ENCODE measurements at regions not wholly inside any gene's neighbourhood (a gene's known extent, or its start where the extent isn't known, plus 50 kb on each side); places are given as distances from the start of the nearest gene placed in this dataset.
A peak's percentile ranks its signal among the peaks of the same experiment; 100 is the strongest.
"Not testable (repeated sequence)": the region's sequence is repeated elsewhere in the genome, so short reads cannot be mapped to it uniquely, and the experiment has no call there.

DNA sequence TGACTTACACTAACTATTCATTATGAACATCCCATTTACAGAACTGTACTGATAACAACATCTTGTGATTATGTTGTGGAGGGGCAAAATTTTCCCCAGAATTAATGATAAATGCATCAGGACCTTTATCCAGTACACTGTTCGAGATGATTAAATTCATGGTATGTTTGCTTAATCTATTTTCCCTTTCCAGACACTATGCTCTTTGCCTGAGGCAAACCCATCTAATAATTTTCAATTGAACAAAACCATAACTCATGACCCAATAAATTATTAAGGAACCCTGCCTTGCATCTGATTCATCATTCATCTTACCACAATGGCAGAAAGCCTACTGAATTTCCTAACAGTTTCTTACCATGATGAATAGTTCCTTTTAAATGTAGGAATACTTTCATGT is 385.0 kb downstream of the DSEL start:
- Mint-ChIP-seq H3K27ac (no peak overlapping the region), H3K4me1 (ENCODE audit: low read depth) (no peaks in the 10 kb centered on the region), H3K27me3 (ENCODE audit: low read depth) (no peaks in the 10 kb centered on the region), H3K9me3 (peaks cover 0 to 2% of the 10 kb centered on the region in 2 donors), H3K36me3 (ENCODE audit: insufficient read depth in 2 of 2) (no peaks in the 10 kb centered on the region), H3K4me3 (no peak overlapping the region)
- DNase-seq, result no peak
- no peak for ATAC-seq (replicated peaks in 1 of 2)

DNA sequence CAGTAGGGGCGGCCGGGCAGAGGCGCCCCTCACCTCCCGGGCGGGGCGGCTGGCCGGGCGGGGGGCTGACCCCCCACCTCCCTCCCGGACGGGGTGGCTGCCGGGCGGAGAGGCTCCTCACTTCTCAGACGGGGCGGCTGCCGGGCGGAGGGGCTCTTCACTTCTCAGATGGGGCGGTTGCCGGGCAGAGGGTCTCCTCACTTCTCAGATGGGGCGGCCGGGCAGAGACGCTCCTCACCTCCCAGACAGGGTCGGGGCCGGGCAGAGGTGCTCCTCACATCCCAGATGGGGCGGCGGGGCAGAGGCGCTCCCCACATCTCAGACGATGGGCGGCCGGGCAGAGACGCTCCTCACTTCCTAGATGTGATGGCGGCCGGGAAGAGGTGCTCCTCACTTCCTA is 389.8 kb downstream of the DSEL start:
- not testable (repeated sequence) for H3K36me3 Mint-ChIP-seq (ENCODE audit: insufficient read depth in 2 of 2); H3K4me3 Mint-ChIP-seq; H3K4me1 Mint-ChIP-seq (ENCODE audit: low read depth); H3K9me3 Mint-ChIP-seq; H3K27ac Mint-ChIP-seq; ATAC-seq (replicated peaks in 1 of 2); DNase-seq; H3K27me3 Mint-ChIP-seq (ENCODE audit: low read depth)

DNA sequence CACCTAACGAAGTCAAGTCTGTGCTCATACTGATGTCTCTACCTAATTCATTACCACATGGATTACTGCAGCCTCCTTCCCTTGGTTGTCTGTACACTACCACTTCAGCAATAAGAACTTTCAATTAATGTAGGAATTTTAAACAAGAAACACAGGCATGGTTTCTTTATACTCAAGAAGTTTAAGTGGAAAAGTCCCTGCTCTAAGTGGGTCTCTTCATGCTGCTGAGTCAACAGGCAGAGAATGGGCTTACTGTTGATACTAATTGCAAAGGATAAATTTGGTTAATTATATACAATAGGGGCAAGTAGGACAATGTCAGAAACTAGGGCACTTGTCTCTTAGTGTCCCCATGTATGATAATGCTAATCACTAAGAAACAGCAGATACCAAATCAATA is 392.6 kb downstream of the DSEL start:
- no peak for ATAC-seq (replicated peaks in 1 of 2)

DNA sequence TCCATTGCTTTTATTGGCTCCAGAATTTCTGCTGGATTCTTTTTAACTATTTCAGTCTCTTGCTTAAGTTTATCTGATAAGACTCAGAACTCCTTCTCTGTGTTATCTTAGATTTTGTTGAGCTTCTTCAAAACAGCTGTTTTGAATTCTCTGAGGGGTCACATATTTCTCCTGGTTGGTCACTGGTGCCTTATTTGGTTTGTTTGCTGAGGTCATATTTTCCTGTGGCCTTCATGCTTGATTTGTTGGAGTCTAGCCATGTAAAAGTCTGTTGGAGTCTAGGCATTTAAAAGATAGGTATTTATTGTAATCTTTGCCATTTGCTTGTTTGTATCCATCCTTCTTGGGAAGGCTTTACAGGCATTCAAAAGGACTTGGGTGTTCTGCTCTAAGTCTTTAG is 398.7 kb downstream of the DSEL start:
- H3K27ac Mint-ChIP-seq, result no peak overlapping the region
- no peaks in the 10 kb centered on the region for H3K27me3 Mint-ChIP-seq (ENCODE audit: low read depth)
- DNase-seq, result no peak
- H3K9me3 Mint-ChIP-seq, result no peaks in the 10 kb centered on the region
- H3K4me1 Mint-ChIP-seq (ENCODE audit: low read depth), result no peaks in the 10 kb centered on the region
- no peak for ATAC-seq (replicated peaks in 1 of 2)
- no peaks in the 10 kb centered on the region for H3K36me3 Mint-ChIP-seq (ENCODE audit: insufficient read depth in 2 of 2)
- H3K4me3 Mint-ChIP-seq, result no peak overlapping the region

More for the DNA sequence above, 392.6 kb downstream of the DSEL start:
- Mint-ChIP-seq H3K4me1 (ENCODE audit: low read depth) (no peaks in the 10 kb centered on the region), H3K4me3 (no peak overlapping the region), H3K9me3 (peaks cover 0 to 2% of the 10 kb centered on the region in 2 donors), H3K27ac (no peak overlapping the region), H3K27me3 (ENCODE audit: low read depth) (no peaks in the 10 kb centered on the region), H3K36me3 (ENCODE audit: insufficient read depth in 2 of 2) (no peaks in the 10 kb centered on the region)
- DNase-seq, result no peak

DNA sequence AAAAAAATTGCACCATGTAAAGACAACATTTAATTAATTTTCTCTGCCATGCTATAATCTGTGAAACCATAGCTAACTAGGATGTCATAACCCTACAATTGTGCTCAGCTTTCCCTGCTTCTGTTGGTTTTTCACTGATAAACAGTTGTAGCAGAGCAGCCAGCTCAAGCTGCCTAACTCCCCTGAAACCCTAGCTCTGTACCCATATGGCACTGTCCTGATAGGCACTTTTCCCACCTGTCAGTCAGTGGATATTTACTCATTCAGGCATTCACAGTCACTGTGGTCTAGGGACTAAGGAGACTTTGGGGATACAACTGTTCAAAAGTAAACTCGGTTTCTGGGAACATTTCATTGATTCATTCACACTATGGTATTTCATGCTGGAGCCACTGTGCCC is 407.0 kb downstream of the DSEL start:
- no peak for ATAC-seq (replicated peaks in 1 of 2)

DNA sequence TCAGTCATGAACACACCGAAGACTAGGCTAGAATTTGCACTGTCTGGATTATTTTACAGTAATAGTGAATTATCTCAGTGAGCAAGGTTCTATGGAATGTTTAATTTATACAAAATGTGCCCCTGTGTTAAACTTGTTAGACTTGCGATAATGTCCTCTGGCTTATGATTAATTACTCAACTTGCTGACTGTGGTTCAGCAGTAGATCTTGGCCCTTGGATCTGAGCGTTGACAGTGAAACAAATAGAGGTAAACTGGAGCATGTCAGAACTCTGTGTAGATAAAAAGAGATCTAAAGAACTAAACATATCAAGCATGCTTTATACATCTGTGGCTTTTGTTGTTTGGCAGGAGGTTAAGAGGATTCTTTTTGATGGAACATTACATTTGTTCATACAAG is 407.6 kb downstream of the DSEL start:
- Mint-ChIP-seq H3K9me3 (no peaks in the 10 kb centered on the region), H3K4me3 (no peak overlapping the region), H3K27ac (no peak overlapping the region), H3K4me1 (ENCODE audit: low read depth) (no peaks in the 10 kb centered on the region), H3K27me3 (ENCODE audit: low read depth) (no peaks in the 10 kb centered on the region), H3K36me3 (ENCODE audit: insufficient read depth in 2 of 2) (no peaks in the 10 kb centered on the region)
- no peak for ATAC-seq (replicated peaks in 1 of 2)
- no peak for DNase-seq

More for the DNA sequence above, 407.0 kb downstream of the DSEL start:
- Mint-ChIP-seq H3K27ac (no peak overlapping the region), H3K4me1 (ENCODE audit: low read depth) (no peaks in the 10 kb centered on the region), H3K9me3 (no peaks in the 10 kb centered on the region), H3K27me3 (ENCODE audit: low read depth) (no peaks in the 10 kb centered on the region), H3K4me3 (no peak overlapping the region), H3K36me3 (ENCODE audit: insufficient read depth in 2 of 2) (no peaks in the 10 kb centered on the region)
- no peak for DNase-seq

DNA sequence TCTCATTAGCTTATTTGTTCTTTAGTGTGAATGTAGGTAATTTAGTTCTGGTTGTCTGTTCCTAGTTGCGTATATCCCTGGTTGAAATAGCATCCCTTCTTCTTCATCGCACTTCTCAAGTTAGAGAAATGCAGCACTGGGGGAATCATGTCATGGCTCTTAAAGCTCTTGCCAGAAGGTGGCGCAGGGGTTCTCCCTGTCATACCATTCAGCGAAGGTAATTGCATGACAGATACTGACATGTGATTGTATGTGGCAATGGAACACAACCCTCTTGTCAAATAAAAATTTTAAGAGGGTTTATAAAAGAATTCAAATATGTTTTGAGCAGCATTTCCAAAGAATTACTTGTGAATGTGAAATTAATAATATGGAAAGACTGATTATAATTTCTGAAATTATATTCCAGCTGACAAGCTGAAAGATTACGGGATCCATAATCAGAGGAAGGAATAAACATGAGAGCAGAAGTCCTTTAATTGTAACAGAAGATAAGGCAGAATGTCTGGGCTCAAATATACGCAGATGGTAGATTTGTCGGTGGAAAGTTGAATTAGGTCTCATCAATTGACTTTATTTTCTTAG is 411.7 kb downstream of the DSEL start:
- peak; percentile 49 to 67 for ATAC-seq (replicated peaks in 1 of 2)
- Mint-ChIP-seq H3K27me3 (ENCODE audit: low read depth) (no peaks in the 10 kb centered on the region), H3K9me3 (no peaks in the 10 kb centered on the region), H3K36me3 (ENCODE audit: insufficient read depth in 2 of 2) (no peaks in the 10 kb centered on the region), H3K4me3 (no peak overlapping the region), H3K4me1 (ENCODE audit: low read depth) (no peaks in the 10 kb centered on the region), H3K27ac (no peak overlapping the region)
- DNase-seq, result peak; percentile 34 to 37

DNA sequence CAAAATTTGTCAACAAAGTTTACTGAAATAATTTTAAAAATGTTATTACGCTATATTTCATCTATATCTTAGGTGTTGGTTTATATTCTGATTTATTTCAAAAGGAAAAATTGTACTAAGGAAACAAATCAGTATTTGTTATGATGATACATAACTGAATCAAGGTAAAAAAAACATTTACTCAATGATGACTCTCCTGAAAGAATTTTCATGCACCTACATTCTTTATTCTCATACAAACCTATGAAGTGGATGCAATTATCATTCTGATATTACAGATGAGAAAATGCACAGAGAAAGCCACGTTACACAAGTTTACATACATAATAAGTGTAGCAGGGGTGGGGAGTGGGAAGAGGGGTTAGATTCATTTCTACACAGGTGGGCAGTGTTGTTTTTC is 422.4 kb downstream of the DSEL start:
- no peaks in the 10 kb centered on the region for H3K27me3 Mint-ChIP-seq (ENCODE audit: low read depth)
- no peaks in the 10 kb centered on the region for H3K36me3 Mint-ChIP-seq (ENCODE audit: insufficient read depth in 2 of 2)
- no peaks in the 10 kb centered on the region for H3K4me1 Mint-ChIP-seq (ENCODE audit: low read depth)
- no peak overlapping the region for H3K4me3 Mint-ChIP-seq
- no peak for ATAC-seq (replicated peaks in 1 of 2)
- peaks cover 0 to 4% of the 10 kb centered on the region in 2 donors for H3K9me3 Mint-ChIP-seq
- DNase-seq, result no peak
- H3K27ac Mint-ChIP-seq, result no peak overlapping the region

DNA sequence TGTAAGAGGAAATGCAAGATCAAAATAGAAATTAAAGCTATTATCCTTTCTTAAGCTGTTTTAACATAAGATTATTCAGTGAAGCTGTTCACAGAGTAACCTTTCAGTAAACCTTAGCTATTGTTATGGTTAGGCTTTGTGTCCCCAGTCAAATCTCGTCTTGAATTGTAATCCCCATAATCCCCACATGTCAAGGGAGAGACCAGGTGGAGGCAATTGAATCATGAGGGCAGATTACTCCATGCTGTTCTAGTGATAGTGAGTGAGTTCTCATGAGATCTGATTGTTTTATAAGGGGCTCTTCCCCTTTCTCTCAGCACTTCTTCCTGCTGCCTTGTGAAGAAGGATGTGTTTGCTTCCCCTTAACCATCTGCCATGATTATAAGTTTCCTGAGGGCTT is 424.4 kb downstream of the DSEL start:
- DNase-seq, result no peak
- peaks cover 0 to 4% of the 10 kb centered on the region in 2 donors for H3K9me3 Mint-ChIP-seq
- no peak overlapping the region for H3K27ac Mint-ChIP-seq
- no peak overlapping the region for H3K4me3 Mint-ChIP-seq
- H3K36me3 Mint-ChIP-seq (ENCODE audit: insufficient read depth in 2 of 2), result no peaks in the 10 kb centered on the region
- H3K27me3 Mint-ChIP-seq (ENCODE audit: low read depth), result no peaks in the 10 kb centered on the region
- no peaks in the 10 kb centered on the region for H3K4me1 Mint-ChIP-seq (ENCODE audit: low read depth)
- no peak for ATAC-seq (replicated peaks in 1 of 2)

DNA sequence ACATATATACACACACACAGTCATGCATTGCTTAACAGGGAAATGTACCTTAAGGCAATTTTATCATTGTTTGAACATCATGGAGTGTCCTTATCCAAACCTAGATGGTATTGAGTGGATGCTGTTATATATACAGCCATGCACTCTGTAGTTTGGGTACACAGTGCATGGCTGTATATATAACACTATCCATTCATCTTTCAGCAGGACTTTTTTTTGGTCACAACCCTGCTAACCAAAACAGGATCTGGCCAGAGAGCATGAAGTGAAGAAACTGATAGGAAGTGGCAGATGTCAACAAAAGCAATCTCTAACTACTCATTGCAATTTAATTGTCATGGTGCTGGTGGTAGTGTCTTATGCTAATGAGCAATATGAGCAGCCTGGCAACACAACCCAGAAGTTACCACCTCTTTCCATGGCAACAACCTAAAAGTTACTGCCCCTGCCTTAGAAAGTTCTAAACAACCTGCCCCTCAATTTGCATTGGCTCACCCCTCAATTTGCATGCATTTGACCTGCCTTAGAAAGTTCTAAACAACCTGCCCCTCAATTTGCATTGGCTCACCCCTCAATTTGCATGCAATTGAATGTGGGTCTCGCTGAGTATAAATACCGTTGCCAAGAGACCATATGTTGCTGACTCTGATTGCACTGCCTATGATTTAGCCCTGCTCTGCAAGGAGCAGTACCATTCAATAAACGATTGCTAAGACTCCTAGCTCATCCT is 434.9 kb downstream of the DSEL start:
- Mint-ChIP-seq H3K4me3 (no peak overlapping the region), H3K4me1 (ENCODE audit: low read depth) (no peaks in the 10 kb centered on the region), H3K27me3 (ENCODE audit: low read depth) (no peaks in the 10 kb centered on the region), H3K9me3 (no peaks in the 10 kb centered on the region), H3K36me3 (ENCODE audit: insufficient read depth in 2 of 2) (no peaks in the 10 kb centered on the region), H3K27ac (no peak overlapping the region)
- DNase-seq (no peak), ATAC-seq (replicated peaks in 1 of 2) (no peak)

DNA sequence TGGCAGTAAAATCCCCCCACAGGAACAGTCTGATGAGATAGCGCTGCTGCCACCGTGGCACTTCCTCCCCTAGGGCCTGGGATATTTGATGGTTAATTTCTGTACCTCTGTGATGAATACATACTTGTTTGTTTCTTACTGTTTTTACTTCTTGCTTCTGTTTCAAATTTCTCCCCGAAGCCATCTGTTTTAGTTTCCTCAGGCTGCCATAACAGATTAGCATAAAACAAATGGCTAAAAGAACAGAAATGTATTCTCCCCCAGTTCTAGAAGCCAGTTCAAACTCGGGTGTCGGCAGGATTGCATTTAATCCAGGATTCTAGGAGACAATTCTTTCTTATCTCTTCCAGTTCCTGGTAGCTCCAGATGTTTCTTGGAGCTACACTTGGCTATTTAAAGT is 435.9 kb downstream of the DSEL start:
- no peak overlapping the region for H3K27ac Mint-ChIP-seq
- H3K4me1 Mint-ChIP-seq (ENCODE audit: low read depth), result no peaks in the 10 kb centered on the region
- no peaks in the 10 kb centered on the region for H3K9me3 Mint-ChIP-seq
- no peaks in the 10 kb centered on the region for H3K27me3 Mint-ChIP-seq (ENCODE audit: low read depth)
- DNase-seq (no peak), ATAC-seq (replicated peaks in 1 of 2) (no peak)
- H3K36me3 Mint-ChIP-seq (ENCODE audit: insufficient read depth in 2 of 2), result no peaks in the 10 kb centered on the region
- H3K4me3 Mint-ChIP-seq, result no peak overlapping the region

DNA sequence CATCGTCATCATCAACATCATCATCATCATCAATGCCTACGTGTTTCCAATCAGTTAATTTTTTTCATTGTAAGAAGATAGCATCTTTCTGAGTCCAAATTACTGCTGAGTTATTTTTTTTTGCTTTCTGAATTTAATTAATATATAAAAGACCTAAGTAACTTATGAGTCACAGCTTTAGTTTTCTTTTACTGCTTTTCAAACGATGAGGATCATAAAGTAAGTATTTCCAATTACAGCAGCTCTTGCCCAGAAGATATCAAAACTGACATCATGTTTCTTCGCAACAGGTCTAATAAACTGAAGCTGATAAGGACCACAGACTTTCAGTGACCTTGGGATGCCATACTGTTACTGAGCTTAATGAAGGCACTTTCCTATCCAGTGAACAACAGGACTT is 442.2 kb downstream of the DSEL start:
- Mint-ChIP-seq H3K27me3 (ENCODE audit: low read depth) (no peaks in the 10 kb centered on the region), H3K36me3 (ENCODE audit: insufficient read depth in 2 of 2) (no peaks in the 10 kb centered on the region), H3K27ac (no peak overlapping the region), H3K9me3 (no peaks in the 10 kb centered on the region), H3K4me3 (no peak overlapping the region), H3K4me1 (ENCODE audit: low read depth) (no peaks in the 10 kb centered on the region)
- ATAC-seq (replicated peaks in 1 of 2) (no peak), DNase-seq (no peak)

DNA sequence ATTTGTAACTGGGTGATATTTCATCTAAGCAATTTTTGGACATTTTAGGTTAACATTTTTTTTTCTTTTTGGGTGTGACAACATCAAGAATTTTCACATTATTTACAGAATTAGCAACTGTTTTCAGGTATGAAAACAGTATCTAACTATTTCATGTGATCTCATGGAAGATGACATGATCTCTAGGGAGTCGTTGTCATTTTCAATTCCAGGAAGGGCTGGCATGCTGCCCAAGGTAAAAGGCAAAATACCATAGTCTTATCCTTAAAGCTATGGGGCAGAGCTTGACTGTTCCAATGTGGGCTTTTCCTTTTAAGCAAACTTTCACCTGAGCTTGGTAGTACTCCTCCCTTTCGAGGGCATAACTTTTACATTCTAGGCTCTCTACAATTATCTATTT is 443.7 kb downstream of the DSEL start:
- H3K9me3 Mint-ChIP-seq, result no peaks in the 10 kb centered on the region
- DNase-seq (no peak), ATAC-seq (replicated peaks in 1 of 2) (no peak)
- no peak overlapping the region for H3K4me3 Mint-ChIP-seq
- no peaks in the 10 kb centered on the region for H3K36me3 Mint-ChIP-seq (ENCODE audit: insufficient read depth in 2 of 2)
- no peak overlapping the region for H3K27ac Mint-ChIP-seq
- no peaks in the 10 kb centered on the region for H3K27me3 Mint-ChIP-seq (ENCODE audit: low read depth)
- H3K4me1 Mint-ChIP-seq (ENCODE audit: low read depth), result no peaks in the 10 kb centered on the region

DNA sequence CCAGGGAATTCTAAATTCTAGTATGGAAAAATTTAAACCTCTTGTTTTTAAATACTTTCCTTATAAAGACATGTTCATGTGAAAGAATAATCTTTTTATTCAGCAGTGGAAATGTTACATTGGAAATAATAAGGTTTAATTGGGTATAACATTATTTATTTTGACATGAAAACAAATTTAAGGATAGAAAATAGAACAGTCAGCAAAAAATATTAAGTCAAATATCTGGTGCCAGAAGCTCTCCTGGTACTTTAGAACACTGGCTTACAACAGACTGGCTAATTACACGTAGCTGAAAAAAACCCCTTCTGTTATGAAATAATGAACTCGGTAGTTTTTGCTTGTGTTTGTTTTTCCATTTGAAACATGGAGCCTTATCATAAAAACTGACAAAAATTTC is 447.9 kb downstream of the DSEL start:
- Mint-ChIP-seq H3K36me3 (ENCODE audit: insufficient read depth in 2 of 2) (no peaks in the 10 kb centered on the region), H3K27me3 (ENCODE audit: low read depth) (no peaks in the 10 kb centered on the region), H3K4me3 (no peak overlapping the region), H3K9me3 (no peaks in the 10 kb centered on the region), H3K4me1 (ENCODE audit: low read depth) (no peaks in the 10 kb centered on the region), H3K27ac (no peak overlapping the region)
- DNase-seq, result no peak
- no peak for ATAC-seq (replicated peaks in 1 of 2)
